ENCODE measurements at regions not wholly inside any gene's neighbourhood (a gene's known extent, or its start where the extent isn't known, plus 50 kb on each side); places are given as distances from the start of the nearest gene placed in this dataset.
"Not testable (repeated sequence)": the region's sequence is repeated elsewhere in the genome, so short reads cannot be mapped to it uniquely, and the experiment has no call there.

DNA sequence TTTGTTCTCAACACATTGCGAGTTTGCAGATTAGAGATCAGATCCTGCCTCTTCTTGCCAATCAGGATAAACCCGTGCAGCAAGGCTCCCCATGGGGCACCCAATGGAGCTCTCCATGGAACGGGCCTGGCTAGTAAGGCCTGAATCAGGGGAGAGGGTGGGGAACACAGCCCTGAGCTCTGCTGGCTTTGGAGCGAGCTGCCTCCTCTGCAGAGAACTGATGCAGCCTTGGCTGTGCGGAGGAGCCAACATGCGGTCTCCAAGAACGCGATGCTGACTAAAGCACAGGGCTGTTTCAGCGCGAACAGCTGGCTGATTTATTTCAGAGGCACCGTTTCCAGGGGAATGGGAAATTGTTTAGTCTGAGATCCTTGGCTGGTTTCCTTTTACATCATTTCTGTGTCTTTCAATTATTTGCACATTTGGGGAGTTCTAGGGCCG, 139.7 kb downstream of the TSEN15 start:
- H3K27ac ChIP-seq: peak overlapping the region; percentile 50

DNA sequence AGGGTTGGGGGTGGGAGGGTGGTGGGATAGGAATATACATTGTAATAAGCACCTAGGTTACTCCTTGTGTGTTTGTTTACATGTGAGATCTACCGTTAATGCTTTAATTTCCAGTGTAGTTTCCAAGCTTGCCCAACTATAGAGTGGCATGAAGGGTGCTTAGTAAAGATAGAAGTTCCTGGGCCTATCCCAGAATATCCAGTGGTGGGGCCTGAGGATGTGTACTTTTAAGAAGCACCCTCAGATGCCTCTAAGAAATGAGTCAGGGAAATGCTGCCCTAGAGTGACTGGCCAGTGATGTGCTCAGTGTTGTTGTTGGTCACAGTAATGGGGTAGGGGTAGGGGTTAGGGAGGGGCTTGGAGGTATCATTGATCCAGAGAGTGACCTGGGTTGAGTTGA, 141.3 kb downstream of the TSEN15 start:
- TF ChIP-seq, protein P1, sequence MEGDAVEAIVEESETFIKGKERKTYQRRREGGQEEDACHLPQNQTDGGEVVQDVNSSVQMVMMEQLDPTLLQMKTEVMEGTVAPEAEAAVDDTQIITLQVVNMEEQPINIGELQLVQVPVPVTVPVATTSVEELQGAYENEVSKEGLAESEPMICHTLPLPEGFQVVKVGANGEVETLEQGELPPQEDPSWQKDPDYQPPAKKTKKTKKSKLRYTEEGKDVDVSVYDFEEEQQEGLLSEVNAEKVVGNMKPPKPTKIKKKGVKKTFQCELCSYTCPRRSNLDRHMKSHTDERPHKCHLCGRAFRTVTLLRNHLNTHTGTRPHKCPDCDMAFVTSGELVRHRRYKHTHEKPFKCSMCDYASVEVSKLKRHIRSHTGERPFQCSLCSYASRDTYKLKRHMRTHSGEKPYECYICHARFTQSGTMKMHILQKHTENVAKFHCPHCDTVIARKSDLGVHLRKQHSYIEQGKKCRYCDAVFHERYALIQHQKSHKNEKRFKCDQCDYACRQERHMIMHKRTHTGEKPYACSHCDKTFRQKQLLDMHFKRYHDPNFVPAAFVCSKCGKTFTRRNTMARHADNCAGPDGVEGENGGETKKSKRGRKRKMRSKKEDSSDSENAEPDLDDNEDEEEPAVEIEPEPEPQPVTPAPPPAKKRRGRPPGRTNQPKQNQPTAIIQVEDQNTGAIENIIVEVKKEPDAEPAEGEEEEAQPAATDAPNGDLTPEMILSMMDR (conservative IDR thresholded peaks at IDR 0.05): no peak
- H3K27ac ChIP-seq: no peak overlapping the region

More for the DNA sequence above, 139.7 kb downstream of the TSEN15 start:
- TF ChIP-seq, protein P1 (conservative IDR thresholded peaks at IDR 0.05): no peak

DNA sequence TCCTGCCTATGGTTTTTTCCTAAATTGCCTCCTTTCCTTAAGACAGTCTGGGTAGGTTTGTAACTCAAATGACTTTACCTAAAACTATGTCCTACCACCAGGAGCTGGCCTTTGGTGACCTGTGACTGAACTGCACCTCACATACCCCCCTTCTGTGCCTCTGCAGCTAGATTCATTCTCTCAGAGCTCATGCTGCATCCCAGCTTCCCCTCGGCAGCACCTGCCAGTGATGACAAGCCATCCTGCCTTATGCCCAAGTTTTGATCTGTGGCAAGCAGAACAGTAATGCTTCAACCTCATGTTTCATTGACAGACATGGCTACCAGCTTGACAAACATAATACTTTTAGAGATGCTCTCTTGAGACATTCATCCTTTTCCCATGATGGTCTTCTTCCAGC, 141.9 kb downstream of the TSEN15 start:
- TF ChIP-seq, protein P1 (conservative IDR thresholded peaks at IDR 0.05): no peak

DNA sequence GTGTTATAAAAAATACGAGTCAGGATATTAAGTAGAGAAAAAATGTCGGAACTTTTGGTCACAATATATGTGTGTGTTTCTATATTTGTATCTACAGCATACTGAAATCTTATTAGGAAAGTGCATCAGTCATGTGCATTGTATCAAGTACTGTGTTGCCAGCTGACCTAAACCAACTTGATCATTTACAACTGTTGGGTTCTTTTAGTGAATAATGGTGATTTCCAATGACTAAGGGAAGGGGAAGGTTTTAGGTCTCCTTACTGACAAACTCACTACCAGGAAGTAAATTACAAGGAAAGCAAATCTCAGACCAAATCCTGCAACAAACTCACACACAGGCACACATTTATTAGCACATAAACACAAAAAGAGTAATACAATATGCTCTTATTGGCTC, 142.7 kb downstream of the TSEN15 start:
- TF ChIP-seq, protein P1 (conservative IDR thresholded peaks at IDR 0.05): no peak
- H3K27ac ChIP-seq: no peak overlapping the region

More for the DNA sequence above, 141.9 kb downstream of the TSEN15 start:
- H3K27ac ChIP-seq: no peak overlapping the region

DNA sequence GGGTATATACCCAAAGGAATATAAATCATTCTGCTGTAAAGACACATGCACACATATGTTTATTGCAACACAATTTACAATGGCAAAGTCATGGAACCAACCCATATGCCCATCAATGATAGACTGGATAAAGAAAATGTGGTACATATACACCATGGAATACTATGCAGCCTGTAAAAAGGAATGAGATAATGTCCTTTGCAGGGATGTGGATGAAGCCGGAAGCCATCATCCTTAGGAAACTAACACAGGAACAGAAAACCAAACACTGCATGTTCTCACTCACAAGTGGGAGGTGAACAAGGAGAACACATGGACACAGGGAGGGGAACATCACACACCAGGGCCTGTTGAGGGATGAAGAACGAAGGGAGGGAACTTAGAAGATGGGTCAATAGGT, 144.2 kb downstream of the TSEN15 start:
- H3K27ac ChIP-seq: not testable (repeated sequence)

DNA sequence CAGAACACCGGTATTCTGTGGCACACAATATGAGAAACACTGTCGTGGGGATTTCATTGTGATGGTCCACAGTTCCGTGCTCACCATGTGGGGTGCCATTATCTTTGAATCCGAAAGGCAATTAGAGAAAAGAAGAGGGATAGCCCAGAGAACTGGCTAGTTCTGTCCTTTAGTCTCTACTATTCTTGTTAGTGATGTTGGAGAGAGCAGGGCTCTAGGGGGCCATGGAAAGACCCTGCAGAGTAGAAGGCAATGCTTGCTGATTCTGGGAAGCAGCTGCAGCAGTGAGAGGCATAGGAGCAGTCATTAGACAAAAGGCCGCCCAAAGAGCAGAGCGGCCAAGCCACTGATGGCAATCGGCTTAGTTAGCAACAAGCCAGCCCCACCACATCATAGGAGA, 146.3 kb downstream of the TSEN15 start:
- TF ChIP-seq, protein P1 (conservative IDR thresholded peaks at IDR 0.05): no peak

DNA sequence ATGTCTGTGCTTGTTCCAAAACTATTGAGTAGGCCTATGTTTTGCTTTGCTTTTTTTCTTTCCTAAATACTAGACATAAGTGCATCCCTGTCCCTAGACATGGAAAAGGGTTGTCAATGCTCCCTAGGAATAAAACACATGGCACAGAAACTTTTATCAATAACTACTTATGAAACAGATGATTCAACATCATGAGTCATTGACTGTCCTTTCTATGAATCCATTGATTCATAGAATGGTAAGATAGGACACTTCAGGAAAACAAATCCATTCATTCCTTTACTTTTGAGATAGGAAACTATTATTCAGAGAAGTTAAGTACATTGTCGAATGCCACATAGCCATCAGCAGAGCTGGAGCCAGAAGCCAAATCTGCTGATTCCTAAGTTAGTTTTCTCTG, 147.5 kb downstream of the TSEN15 start:
- no peak overlapping the region for H3K27ac ChIP-seq
- TF ChIP-seq, protein P1 (conservative IDR thresholded peaks at IDR 0.05): no peak

More for the DNA sequence above, 146.3 kb downstream of the TSEN15 start:
- no peak overlapping the region for H3K27ac ChIP-seq

DNA sequence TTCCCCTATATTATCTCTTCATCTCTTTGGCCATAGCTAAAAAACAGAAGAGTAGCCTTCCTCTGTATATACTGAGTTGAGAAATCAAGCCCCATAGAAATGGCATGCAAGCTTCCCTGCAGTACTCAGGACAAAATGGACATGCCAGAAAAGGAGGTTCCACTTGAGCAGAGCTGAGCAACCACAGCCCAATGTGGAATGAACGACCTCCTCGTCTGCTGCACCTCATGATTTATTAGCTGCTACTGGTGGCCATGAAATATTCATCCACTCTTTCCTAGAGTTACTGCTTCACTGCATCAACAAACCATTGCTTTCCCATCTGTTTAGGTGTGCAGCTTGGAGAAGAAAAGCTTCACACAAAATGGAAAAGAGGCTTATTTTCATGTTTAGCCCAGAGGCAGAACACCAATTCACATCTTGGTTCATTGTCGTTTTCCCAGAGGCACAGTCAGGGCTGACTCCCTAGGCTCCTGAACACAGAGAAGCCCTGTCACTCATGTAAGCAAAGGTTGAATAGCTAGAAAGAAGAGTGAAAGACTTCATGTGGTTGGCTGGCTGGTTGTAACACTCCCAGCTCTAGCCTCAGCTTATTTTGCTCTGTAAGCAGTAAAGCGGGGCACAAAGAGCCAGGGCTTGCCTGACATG, 148.0 kb downstream of the TSEN15 start:
- H3K27ac ChIP-seq: no peak overlapping the region
- TF ChIP-seq, protein P1 (conservative IDR thresholded peaks at IDR 0.05): no peak

All from VCaP (cell line).